Trophoblast cell (in vitro differentiated cells and primary cell): ENCODE measurements at regions not wholly inside any gene's neighbourhood (a gene's known extent, or its start where the extent isn't known, plus 50 kb on each side); places are given as distances from the start of the nearest gene placed in this dataset.

Experiments used
- DNase-seq, 2 donors: peaks; one replicate each; pipeline ENCODE4 v3.0.0-alpha.2; 2016
- H2AFZ ChIP-seq: 2 replicates; pipeline ENCODE4 v1.6.1; 2013; ENCODE audit warnings: low read length, moderate library complexity, mild to moderate bottlenecking; ENCODE audit not compliant: insufficient read depth, poor library complexity
- H2AK5ac ChIP-seq: 2 replicates; pipeline ENCODE4 v1.6.1; 2013; ENCODE audit warnings: mild to moderate bottlenecking, low read length
- H2BK120ac ChIP-seq: 2 replicates; pipeline ENCODE4 v1.6.1; 2013; ENCODE audit warnings: low read length, mild to moderate bottlenecking, moderate library complexity; ENCODE audit not compliant: insufficient read depth, poor library complexity
- H2BK12ac ChIP-seq: 2 replicates; pipeline ENCODE4 v1.6.1; 2013; ENCODE audit warnings: mild to moderate bottlenecking, low read length, moderate library complexity
- H2BK5ac ChIP-seq: 2 replicates; pipeline ENCODE4 v1.6.1; 2013; ENCODE audit warnings: low read length, low read depth, moderate library complexity, mild to moderate bottlenecking; ENCODE audit not compliant: poor library complexity
- H3K14ac ChIP-seq: 2 replicates; pipeline ENCODE4 v1.6.1; 2013; ENCODE audit warnings: mild to moderate bottlenecking, low read length
- H3K18ac ChIP-seq: 2 replicates; pipeline ENCODE4 v1.6.1; 2013; ENCODE audit warnings: mild to moderate bottlenecking, low read length
- H3K23ac ChIP-seq: 2 replicates; pipeline ENCODE4 v1.6.1; 2013; ENCODE audit warnings: low read length
- H3K27ac ChIP-seq: 2 replicates; pipeline ENCODE4 v1.5.1; 2013; ENCODE audit warnings: low read depth, mild to moderate bottlenecking, inconsistent platforms, low read length, moderate library complexity
- H3K27me3 ChIP-seq: 2 replicates; pipeline ENCODE4 v1.6.1; 2013; ENCODE audit warnings: inconsistent platforms, mild to moderate bottlenecking, low read length, moderate library complexity; ENCODE audit not compliant: insufficient read depth
- H3K36me3 ChIP-seq, 2 experiments: 1 replicate in 1 of 2; 2 replicates in 1 of 2; pipeline ENCODE4 v1.6.1; 2013; ENCODE audit warnings: low read length in 2 of 2, mild to moderate bottlenecking in 2 of 2, moderate library complexity in 1 of 2; ENCODE audit not compliant: insufficient read depth in 2 of 2, control insufficient read depth in 1 of 2
- H3K4ac ChIP-seq: 2 replicates; pipeline ENCODE4 v1.6.1; 2013; ENCODE audit warnings: low read depth, mild to moderate bottlenecking, low read length, moderate library complexity
- H3K4me1 ChIP-seq, 2 experiments: 1 replicate in 1 of 2; 2 replicates in 1 of 2; pipeline ENCODE4 v1.6.1; 2013; ENCODE audit warnings: low read length in 2 of 2, mild to moderate bottlenecking in 2 of 2, moderate library complexity in 1 of 2; ENCODE audit not compliant: insufficient read depth in 2 of 2, control insufficient read depth in 1 of 2
- H3K4me2 ChIP-seq: 2 replicates; pipeline ENCODE4 v1.6.1; 2013; ENCODE audit warnings: inconsistent platforms, mild to moderate bottlenecking, low read length, moderate library complexity
- H3K4me3 ChIP-seq: 2 replicates; pipeline ENCODE4 v1.5.1; 2013; ENCODE audit warnings: mild to moderate bottlenecking, low read depth, low read length, inconsistent platforms
- H3K79me1 ChIP-seq: one replicate; pipeline ENCODE4 v1.6.1; 2013; ENCODE audit warnings: low read length
- H3K79me2 ChIP-seq: 2 replicates; pipeline ENCODE4 v1.6.1; 2013; ENCODE audit warnings: low read length, mild to moderate bottlenecking; ENCODE audit not compliant: control insufficient read depth, insufficient read depth, poor library complexity
- H3K9ac ChIP-seq: 2 replicates; pipeline ENCODE4 v1.6.1; 2013; ENCODE audit warnings: mild to moderate bottlenecking, low read length
- H3K9me3 ChIP-seq: 2 replicates; pipeline ENCODE4 v1.6.1; 2013; ENCODE audit warnings: low read depth, mild to moderate bottlenecking, control low read depth, inconsistent platforms, low read length; ENCODE audit not compliant: insufficient read depth
- H4K12ac ChIP-seq: 2 replicates; pipeline ENCODE4 v1.6.1; 2013; ENCODE audit warnings: low read depth, mild to moderate bottlenecking, low read length, moderate library complexity
- H4K8ac ChIP-seq: 2 replicates; pipeline ENCODE4 v1.6.1; 2013; ENCODE audit warnings: low read depth, mild to moderate bottlenecking, low read length, moderate library complexity
- H4K91ac ChIP-seq: one replicate; pipeline ENCODE4 v1.6.1; 2013; ENCODE audit warnings: low read depth, mild to moderate bottlenecking, low read length, moderate library complexity
- WGBS: extraction: QIAGEN DNeasy Blood & Tissue Kit; methylation state at CpG from one replicate; pipeline ENCODE4 v1.1.7; 2013; ENCODE audit warnings: missing lambda C conversion rate; ENCODE audit not compliant: insufficient read length, insufficient coverage; ENCODE audit errors: extremely low coverage; 5-methylcytosine and 5-hydroxymethylcytosine counted together

GRCh38 chr17:73941919-73942530 is 261.5 kb upstream of the RPL38 start:
- H3K79me1 ChIP-seq, result no peaks in the 10 kb centered on the region
- H4K91ac ChIP-seq, result no peak overlapping the region
- H2BK12ac ChIP-seq, result no peak overlapping the region
- no peak overlapping the region for H3K4me2 ChIP-seq
- no peak overlapping the region for H2BK5ac ChIP-seq
- H3K14ac ChIP-seq, result no peak overlapping the region
- DNase-seq, result no peak
- no peak overlapping the region for H3K4me3 ChIP-seq
- no peak overlapping the region for H3K9ac ChIP-seq
- no peak overlapping the region for H3K23ac ChIP-seq
- no peak overlapping the region for H4K12ac ChIP-seq
- H3K27ac ChIP-seq, result no peak overlapping the region
- no peak overlapping the region for H4K8ac ChIP-seq
- H2AK5ac ChIP-seq, result no peak overlapping the region
- H3K4ac ChIP-seq, result no peak overlapping the region
- no CpG with 5 or more reads among the region's 3 CpGs for WGBS
- no peaks in the 10 kb centered on the region for H3K9me3 ChIP-seq
- no peaks in the 10 kb centered on the region for H3K79me2 ChIP-seq
- no peaks in the 10 kb centered on the region for H3K27me3 ChIP-seq
- H3K4me1 ChIP-seq, result no peaks in the 10 kb centered on the region
- no peak overlapping the region for H3K18ac ChIP-seq
- no peaks in the 10 kb centered on the region for H3K36me3 ChIP-seq
- H2AFZ ChIP-seq, result no peak overlapping the region
- no peak overlapping the region for H2BK120ac ChIP-seq

- no peak overlapping the region for H3K27ac ChIP-seq
- H3K18ac ChIP-seq, result no peak overlapping the region
- H3K9me3 ChIP-seq, result peaks cover 2% of the 10 kb centered on the region
- H3K23ac ChIP-seq, result no peak overlapping the region
- H3K4ac ChIP-seq, result no peak overlapping the region
- H3K36me3 ChIP-seq, result no peaks in the 10 kb centered on the region
- no peak overlapping the region for H4K91ac ChIP-seq
- H3K14ac ChIP-seq, result no peak overlapping the region
- H3K79me1 ChIP-seq, result no peaks in the 10 kb centered on the region
- no peak overlapping the region for H4K8ac ChIP-seq
- no peak overlapping the region for H3K4me2 ChIP-seq
- H3K4me3 ChIP-seq, result no peak overlapping the region
- H3K9ac ChIP-seq, result no peak overlapping the region
- WGBS, result no CpG with 5 or more reads among the region's 7 CpGs
- H2AFZ ChIP-seq, result no peak overlapping the region
- H4K12ac ChIP-seq, result no peak overlapping the region
- no peak for DNase-seq
- H2BK5ac ChIP-seq, result no peak overlapping the region
- no peak overlapping the region for H2BK12ac ChIP-seq
- no peaks in the 10 kb centered on the region for H3K27me3 ChIP-seq
- no peaks in the 10 kb centered on the region for H3K4me1 ChIP-seq
- no peak overlapping the region for H2BK120ac ChIP-seq
- no peak overlapping the region for H2AK5ac ChIP-seq
- H3K79me2 ChIP-seq, result no peaks in the 10 kb centered on the region
Measured at GRCh38 chr17:73942703-73943415, 260.6 kb upstream of the RPL38 start.

- H2AFZ ChIP-seq, result no peak overlapping the region
- no peak overlapping the region for H3K4ac ChIP-seq
- H3K18ac ChIP-seq, result no peak overlapping the region
- no peak overlapping the region for H4K12ac ChIP-seq
- no peaks in the 10 kb centered on the region for H3K27me3 ChIP-seq
- H3K4me1 ChIP-seq, result no peaks in the 10 kb centered on the region
- peaks cover 3% of the 10 kb centered on the region for H3K9me3 ChIP-seq
- H4K91ac ChIP-seq, result no peak overlapping the region
- H3K4me3 ChIP-seq, result no peak overlapping the region
- H3K4me2 ChIP-seq, result no peak overlapping the region
- no peaks in the 10 kb centered on the region for H3K79me1 ChIP-seq
- H2BK120ac ChIP-seq, result no peak overlapping the region
- H3K36me3 ChIP-seq, result no peaks in the 10 kb centered on the region
- H2BK5ac ChIP-seq, result no peak overlapping the region
- no peak overlapping the region for H3K23ac ChIP-seq
- no peak overlapping the region for H3K14ac ChIP-seq
- DNase-seq, result no peak
- H4K8ac ChIP-seq, result no peak overlapping the region
- no peak overlapping the region for H3K9ac ChIP-seq
- no CpG with 5 or more reads among the region's 7 CpGs for WGBS
- no peaks in the 10 kb centered on the region for H3K79me2 ChIP-seq
- H3K27ac ChIP-seq, result no peak overlapping the region
- H2AK5ac ChIP-seq, result no peak overlapping the region
- H2BK12ac ChIP-seq, result no peak overlapping the region
Measured at GRCh38 chr17:73943416-73944110, 259.9 kb upstream of the RPL38 start.

GRCh38 chr17:73944366-73944765 is 259.1 kb upstream of the RPL38 start:
- Histone ChIP-seq H3K23ac (no peak overlapping the region), H3K27ac (no peak overlapping the region), H3K79me1 (no peaks in the 10 kb centered on the region), H4K12ac (no peak overlapping the region), H2BK5ac (no peak overlapping the region), H3K9ac (no peak overlapping the region), H3K18ac (no peak overlapping the region), H3K4me2 (no peak overlapping the region), H3K36me3 (no peaks in the 10 kb centered on the region), H3K4me1 (no peaks in the 10 kb centered on the region), H4K91ac (no peak overlapping the region), H2BK120ac (no peak overlapping the region), H3K27me3 (no peaks in the 10 kb centered on the region), H3K79me2 (no peaks in the 10 kb centered on the region), H2AK5ac (no peak overlapping the region), H2BK12ac (no peak overlapping the region), H3K4ac (no peak overlapping the region), H4K8ac (no peak overlapping the region), H3K9me3 (peaks cover 3% of the 10 kb centered on the region), H3K14ac (no peak overlapping the region), H2AFZ (no peak overlapping the region), H3K4me3 (no peak overlapping the region)
- 100% methylated on average over 2 of the region's 5 CpGs for WGBS
- DNase-seq, result no peak
